Germinal center (tissue), 1 donor: ENCODE measurements at regions not wholly inside any gene's neighbourhood (a gene's known extent, or its start where the extent isn't known, plus 50 kb on each side); places are given as distances from the start of the nearest gene placed in this dataset.
"Not testable (repeated sequence)": the region's sequence is repeated elsewhere in the genome, so short reads cannot be mapped to it uniquely, and the experiment has no call there.

Experiments
- DNase-seq: peaks from one replicate; pipeline ENCODE4 v3.0.0; 2012; ENCODE audit warnings: mixed read lengths, low spot score

DNA sequence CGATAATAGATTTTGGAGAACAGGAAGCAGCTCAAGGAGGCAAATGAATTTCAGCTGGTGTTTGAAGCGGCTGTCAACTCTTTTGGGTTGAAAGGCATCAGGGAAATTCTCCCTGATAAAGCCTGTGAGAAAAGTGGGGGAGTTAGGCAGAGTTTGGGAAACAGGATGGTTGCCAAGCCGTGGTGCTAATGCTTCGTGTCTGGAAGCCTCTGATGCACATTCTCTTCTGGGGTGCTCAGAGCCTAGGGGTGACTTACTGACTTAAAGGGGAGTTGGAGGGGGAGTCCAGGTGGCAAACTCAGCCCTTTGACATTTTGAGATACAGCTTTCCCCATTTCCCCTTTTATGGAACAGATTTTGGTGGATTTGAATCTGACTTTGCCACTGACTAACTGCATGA is 202.5 kb upstream of the CLINT1 start:
- no peak for DNase-seq

DNA sequence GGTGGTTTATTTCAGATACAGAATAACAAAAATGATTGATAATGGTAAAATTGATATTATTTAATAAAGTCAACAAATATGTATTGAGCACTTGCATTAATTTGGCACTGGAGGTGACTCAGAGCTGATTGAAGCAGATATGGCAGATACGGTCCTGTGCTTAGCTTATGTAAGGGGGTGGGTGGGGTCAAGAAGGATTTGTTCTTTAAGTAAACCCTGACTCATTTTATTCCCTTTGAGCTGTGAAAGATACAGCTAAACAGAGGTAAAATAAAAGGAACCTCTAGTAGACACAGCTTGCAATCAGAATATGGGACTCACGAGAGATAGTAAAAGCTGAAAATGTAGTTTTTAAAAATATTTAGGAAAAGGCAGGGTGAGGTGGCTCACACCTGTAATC is 201.3 kb upstream of the CLINT1 start:
- no peak for DNase-seq

DNA sequence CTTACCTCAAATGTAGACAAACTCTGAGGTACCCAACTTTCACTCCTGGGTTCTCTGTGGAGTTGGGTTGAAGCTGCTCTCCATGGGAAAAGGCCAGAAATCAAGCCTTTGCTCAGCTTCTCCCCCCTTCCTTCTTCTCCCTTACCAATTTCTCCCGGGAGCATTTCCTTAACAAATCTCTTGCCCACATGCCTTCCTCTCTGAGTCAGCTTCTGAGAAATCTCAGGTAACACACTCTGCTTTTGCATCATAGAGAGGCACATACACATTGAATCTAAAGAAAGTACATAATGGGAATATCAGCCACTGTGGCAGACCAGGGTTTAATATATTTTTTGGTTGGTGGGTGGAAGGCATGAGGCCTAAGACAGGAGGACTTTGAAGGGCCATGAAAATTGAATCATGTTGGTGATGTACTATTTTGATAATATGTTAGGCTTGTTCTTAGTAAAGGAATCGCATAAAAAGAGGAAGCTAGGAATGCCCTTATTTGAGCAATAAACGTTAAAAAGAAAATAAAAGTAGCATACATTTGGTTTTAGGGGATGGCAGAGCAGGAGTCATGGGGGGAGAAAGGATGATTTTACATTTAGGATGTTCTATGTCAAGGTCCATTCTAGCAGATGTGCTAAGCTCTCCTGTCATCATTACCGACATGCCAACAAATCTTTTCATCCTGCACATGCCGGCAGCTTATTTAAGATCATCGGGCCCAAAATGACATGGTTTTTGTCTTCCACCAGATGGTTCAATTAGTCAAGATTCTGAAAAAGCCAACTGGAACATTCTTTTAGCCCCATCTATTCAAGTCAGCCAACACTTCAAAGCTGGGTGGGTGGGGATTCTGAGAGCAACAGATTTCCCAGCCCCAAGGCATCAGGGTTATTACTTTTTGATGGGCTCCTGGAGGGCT is 199.5 kb upstream of the CLINT1 start:
- no peak for DNase-seq

- no peak for DNase-seq
Measured at GRCh38 chr5:158056130-158056825, 197.3 kb upstream of the CLINT1 start.

GRCh38 chr5:158055111-158055501 is 196.2 kb upstream of the CLINT1 start:
- DNase-seq: no peak

GRCh38 chr5:158054223-158055110 is 195.5 kb upstream of the CLINT1 start:
- DNase-seq: no peak

- no peak for DNase-seq
Measured at GRCh38 chr5:158051036-158051435, 192.1 kb upstream of the CLINT1 start.

GRCh38 chr5:158050421-158050820 is 191.5 kb upstream of the CLINT1 start:
- DNase-seq: no peak

GRCh38 chr5:158049459-158049858 is 190.5 kb upstream of the CLINT1 start:
- peak; percentile 14 for DNase-seq

GRCh38 chr5:158045696-158046095 is 186.8 kb upstream of the CLINT1 start:
- no peak for DNase-seq

GRCh38 chr5:158039911-158040347 is 181.0 kb upstream of the CLINT1 start:
- no peak for DNase-seq

- no peak for DNase-seq
Measured at GRCh38 chr5:158039441-158039840, 180.5 kb upstream of the CLINT1 start.

DNA sequence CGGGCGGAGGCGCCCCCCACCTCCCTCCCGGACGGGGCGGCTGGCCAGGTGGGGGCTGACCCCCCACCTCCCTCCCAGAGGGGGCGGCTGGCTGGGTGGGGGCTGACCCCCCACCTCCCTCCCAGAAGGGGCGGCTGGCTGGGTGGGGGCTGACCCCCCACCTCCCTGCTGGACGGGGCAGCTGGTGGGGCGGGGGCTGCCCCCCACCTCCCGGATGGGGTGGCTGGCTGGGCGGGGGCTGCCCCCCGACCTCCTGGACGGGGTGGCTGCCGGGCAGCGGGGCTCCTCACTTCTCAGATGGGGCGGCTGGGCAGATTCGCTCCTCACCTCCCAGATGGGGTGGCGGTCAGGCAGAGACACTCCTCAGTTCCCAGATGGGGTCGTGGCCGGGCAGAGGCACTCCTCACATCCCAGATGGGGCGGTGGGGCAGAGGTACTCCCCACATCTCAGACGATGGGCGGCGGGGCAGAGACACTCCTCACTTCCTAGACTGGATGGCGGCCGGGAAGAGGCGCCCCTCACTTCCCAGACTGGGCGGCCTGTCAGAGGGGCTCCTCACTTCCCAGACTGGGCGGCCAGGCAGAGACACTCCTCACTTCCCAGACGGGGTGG is 178.1 kb upstream of the CLINT1 start:
- not testable (repeated sequence) for DNase-seq

DNA sequence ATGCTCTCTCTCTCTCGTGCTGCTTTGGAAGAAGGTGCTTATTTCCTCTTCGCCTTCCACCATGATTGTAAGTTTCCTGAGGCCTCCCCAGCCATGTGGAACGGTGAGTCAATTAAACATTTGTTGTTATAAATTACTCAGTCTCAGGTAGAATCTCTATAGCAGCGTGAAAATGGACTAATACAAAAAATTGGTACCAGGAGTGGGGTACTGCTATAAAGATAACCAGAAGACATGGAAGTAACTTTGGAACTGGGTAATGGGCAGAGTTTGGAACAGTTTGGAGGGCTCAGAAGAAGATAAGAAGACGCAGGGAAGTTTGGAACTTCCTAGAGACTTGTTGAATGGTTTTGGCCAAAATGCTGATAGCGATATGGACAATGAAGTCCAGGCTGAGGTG is 175.6 kb upstream of the CLINT1 start:
- DNase-seq: not testable (repeated sequence)

DNA sequence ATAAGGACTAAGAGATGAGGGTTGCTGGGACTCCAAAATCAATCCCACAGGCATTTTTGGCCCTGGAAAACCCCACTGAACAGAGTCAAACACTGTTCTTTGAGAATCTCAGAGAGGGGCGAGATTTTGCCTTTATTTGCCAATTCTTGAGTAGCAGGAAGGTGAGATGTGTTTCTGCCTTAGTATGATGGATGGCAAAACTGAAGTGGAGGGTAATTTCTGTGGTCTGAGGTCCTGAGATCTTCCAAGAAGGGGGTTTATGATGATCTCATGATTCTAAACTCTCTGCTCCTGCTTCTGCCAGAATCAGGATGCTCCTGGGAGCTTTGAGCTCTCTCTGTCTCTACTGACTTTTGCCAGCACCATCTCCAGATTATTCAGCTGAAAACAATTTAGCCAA is 174.8 kb upstream of the CLINT1 start:
- DNase-seq: no peak

DNA sequence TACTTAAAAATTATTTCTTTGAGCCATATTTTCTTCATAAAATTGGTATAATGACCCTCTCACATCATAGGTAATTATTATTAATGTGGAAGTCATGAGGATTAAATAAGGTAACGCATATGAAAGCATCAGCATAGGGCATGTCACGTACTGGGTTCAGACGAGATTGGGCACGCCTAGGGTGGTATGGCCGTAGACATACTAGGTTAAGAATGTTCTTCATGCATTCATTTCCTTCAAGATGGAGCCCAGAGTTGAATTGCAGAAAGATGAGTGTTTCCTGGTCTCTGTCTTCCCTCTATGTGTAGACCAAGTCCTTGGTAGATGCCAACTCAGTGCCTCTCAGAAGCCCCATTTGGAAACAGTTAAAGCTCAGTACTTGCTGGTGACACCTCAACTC is 174.1 kb upstream of the CLINT1 start:
- DNase-seq: no peak

DNA sequence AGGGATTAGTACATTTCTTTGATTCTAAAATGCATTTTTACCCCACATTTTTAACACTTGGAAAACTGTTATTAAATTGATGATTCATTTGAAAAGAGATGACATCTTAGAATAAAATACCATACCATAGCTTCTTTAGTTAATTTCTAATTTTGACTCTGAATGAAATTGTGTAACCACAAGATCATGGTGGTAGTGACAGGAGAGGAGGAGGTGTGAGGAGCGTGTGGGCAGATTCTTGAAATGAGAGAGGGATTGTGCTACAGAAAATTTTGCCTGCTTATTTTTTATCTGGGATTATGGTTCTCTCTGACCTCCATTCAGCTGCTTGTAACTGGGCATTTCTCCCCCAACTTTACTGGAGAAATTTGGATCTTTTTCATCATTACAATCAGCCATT is 173.3 kb upstream of the CLINT1 start:
- DNase-seq: no peak

GRCh38 chr5:158027806-158028775 is 169.1 kb upstream of the CLINT1 start:
- DNase-seq: no peak

DNA sequence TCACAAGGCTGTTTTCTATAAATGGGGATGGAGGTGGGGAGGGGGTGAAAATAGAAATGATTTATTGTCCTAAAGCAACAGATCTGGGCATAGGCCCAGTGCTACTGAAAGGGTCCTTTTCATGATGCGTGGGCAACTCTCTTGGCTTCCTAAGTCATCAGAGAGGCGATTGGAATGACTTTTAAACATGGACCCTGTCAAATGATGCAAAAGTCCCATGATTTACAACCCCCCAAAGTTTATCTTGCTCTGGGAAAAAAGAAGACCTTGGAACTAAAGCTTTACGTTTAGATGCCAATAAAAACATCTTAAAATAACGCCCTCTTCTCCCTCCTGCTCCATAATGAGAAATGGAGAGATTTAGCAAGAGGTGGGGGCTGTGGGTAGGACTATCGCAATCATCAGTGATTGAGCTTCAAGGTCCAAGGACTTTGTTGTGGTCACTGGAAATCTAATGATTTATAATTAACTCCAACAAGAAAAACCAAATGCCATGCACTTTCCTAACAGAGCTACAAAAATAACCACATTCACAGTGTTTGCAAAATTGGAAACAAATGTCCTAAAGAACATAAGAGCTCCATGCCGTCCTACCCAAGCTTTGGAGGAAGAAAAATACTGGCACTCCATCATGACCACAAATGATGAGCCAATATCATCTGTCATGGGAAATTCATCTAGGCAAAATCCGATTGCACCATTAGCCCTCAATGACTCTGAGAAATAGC is 167.5 kb upstream of the CLINT1 start:
- no peak for DNase-seq

DNA sequence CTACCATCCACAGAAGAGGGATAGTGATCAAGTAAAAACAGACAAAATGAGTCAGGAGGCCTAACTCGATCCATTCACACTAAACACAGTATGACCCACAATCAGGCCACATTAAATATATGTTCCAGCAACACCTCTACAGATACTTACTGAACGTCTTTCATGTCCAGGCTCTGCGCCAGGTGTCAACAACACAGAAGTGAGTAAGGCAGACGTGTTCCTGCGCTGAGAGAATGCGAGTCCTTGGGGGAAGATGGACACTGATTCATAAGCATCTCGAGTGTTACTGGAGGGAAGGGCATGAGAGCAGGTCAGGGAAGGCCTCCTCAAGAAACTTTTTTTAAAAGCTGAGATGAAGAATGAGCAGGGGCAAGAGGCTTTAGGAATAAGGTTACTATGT is 164.3 kb upstream of the CLINT1 start:
- no peak for DNase-seq
